COR-L47 (cell line): ENCODE measurements at regions not wholly inside any gene's neighbourhood (a gene's known extent, or its start where the extent isn't known, plus 50 kb on each side); places are given as distances from the start of the nearest gene placed in this dataset.

Experiments
- DNase-seq: peaks from one replicate; lab custom pipeline; 2025; lab: John Stamatoyannopoulos, UW

GRCh38 chr3:139732729-139733128 is 55.0 kb upstream of the NMNAT3 start:
- DNase-seq = no peak

GRCh38 chr3:139729300-139729699 is 51.5 kb upstream of the NMNAT3 start:
- DNase-seq = no peak

GRCh38 chr3:139728414-139728813 is 50.6 kb upstream of the NMNAT3 start:
- no peak for DNase-seq
